ENCODE measurements at regions not wholly inside any gene's neighbourhood (a gene's known extent, or its start where the extent isn't known, plus 50 kb on each side); places are given as distances from the start of the nearest gene placed in this dataset.

- intact Hi-C loops (cut with DNase I): no loop called here
- no peaks in the 10 kb centered on the region for H3K27me3 ChIP-seq
- no peak overlapping the region for H3K27ac ChIP-seq
- TF ChIP-seq POLR2AphosphoS5 (IDR thresholded peaks at IDR 0.05; ENCODE audit: insufficient read depth in 1 of 2, low read depth in 1 of 2): no peak
- H3K9me3 ChIP-seq: no peaks in the 10 kb centered on the region
- no peaks in the 10 kb centered on the region for H3K36me3 ChIP-seq
- DNase-seq (ENCODE audit: extremely low spot score in 2 of 2): no peak
- H3K4me1 ChIP-seq: no peaks in the 10 kb centered on the region
- no peak overlapping the region for H3K4me3 ChIP-seq
Observed at GRCh38 chr12:92276276-92276675, 130.6 kb upstream of the BTG1 start.

DNA sequence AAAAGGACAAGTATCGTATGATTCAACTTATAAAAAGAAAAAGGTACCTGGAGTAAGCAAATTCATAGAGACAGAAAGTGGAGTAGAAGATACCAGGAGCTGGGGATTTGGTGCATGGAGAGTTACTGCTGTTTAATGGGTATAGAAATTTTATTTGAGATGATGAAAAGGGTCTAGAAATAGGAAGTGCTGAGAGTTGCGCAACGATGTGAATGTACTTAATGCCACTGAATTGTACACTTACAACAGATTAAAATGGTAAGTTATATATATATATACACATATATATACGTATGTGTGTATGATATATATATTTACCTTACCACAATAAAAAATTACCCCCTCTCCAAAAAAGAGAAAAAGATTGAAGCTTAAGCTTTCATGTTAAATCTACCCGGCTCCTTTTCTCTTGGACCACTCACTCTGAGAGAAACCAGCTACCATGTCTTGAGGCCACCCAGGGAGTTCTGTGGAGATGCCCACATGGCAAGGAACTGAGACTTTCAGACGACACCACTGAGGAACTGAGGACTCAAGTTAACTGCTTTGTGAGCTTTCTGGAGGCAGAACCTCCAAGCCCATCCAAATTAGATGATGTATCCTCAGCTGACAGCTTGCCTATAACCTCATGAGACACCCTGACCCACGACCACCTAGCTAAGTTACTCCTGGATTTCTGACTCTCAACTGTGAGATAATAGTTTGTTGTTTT is 130.0 kb upstream of the BTG1 start:
- TF ChIP-seq POLR2A (IDR thresholded peaks at IDR 0.05) (no peak), POLR2AphosphoS5 (IDR thresholded peaks at IDR 0.05; ENCODE audit: insufficient read depth in 1 of 2, low read depth in 1 of 2) (no peak)
- TF ChIP-seq, protein P1, sequence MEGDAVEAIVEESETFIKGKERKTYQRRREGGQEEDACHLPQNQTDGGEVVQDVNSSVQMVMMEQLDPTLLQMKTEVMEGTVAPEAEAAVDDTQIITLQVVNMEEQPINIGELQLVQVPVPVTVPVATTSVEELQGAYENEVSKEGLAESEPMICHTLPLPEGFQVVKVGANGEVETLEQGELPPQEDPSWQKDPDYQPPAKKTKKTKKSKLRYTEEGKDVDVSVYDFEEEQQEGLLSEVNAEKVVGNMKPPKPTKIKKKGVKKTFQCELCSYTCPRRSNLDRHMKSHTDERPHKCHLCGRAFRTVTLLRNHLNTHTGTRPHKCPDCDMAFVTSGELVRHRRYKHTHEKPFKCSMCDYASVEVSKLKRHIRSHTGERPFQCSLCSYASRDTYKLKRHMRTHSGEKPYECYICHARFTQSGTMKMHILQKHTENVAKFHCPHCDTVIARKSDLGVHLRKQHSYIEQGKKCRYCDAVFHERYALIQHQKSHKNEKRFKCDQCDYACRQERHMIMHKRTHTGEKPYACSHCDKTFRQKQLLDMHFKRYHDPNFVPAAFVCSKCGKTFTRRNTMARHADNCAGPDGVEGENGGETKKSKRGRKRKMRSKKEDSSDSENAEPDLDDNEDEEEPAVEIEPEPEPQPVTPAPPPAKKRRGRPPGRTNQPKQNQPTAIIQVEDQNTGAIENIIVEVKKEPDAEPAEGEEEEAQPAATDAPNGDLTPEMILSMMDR (IDR thresholded peaks at IDR 0.05): no peak
- no peaks in the 10 kb centered on the region for H3K9me3 ChIP-seq
- H3K36me3 ChIP-seq: no peaks in the 10 kb centered on the region
- H3K4me1 ChIP-seq: no peaks in the 10 kb centered on the region
- no peaks in the 10 kb centered on the region for H3K27me3 ChIP-seq
- DNase-seq (ENCODE audit: extremely low spot score in 2 of 2): no peak
- no peak overlapping the region for H3K4me3 ChIP-seq
- intact Hi-C loops (cut with DNase I): no loop called here
- H3K27ac ChIP-seq: no peak overlapping the region

GRCh38 chr12:92273076-92273475 is 127.4 kb upstream of the BTG1 start:
- Histone ChIP-seq H3K27me3 (no peaks in the 10 kb centered on the region), H3K9me3 (no peaks in the 10 kb centered on the region), H3K4me3 (no peak overlapping the region), H3K27ac (no peak overlapping the region), H3K36me3 (no peaks in the 10 kb centered on the region), H3K4me1 (no peaks in the 10 kb centered on the region)
- intact Hi-C loops (cut with DNase I): no loop called here
- DNase-seq (ENCODE audit: extremely low spot score in 2 of 2): no peak
- TF ChIP-seq POLR2AphosphoS5 (IDR thresholded peaks at IDR 0.05; ENCODE audit: insufficient read depth in 1 of 2, low read depth in 1 of 2) (no peak), POLR2A (IDR thresholded peaks at IDR 0.05) (no peak)
- TF ChIP-seq, protein P1 (IDR thresholded peaks at IDR 0.05): no peak

DNA sequence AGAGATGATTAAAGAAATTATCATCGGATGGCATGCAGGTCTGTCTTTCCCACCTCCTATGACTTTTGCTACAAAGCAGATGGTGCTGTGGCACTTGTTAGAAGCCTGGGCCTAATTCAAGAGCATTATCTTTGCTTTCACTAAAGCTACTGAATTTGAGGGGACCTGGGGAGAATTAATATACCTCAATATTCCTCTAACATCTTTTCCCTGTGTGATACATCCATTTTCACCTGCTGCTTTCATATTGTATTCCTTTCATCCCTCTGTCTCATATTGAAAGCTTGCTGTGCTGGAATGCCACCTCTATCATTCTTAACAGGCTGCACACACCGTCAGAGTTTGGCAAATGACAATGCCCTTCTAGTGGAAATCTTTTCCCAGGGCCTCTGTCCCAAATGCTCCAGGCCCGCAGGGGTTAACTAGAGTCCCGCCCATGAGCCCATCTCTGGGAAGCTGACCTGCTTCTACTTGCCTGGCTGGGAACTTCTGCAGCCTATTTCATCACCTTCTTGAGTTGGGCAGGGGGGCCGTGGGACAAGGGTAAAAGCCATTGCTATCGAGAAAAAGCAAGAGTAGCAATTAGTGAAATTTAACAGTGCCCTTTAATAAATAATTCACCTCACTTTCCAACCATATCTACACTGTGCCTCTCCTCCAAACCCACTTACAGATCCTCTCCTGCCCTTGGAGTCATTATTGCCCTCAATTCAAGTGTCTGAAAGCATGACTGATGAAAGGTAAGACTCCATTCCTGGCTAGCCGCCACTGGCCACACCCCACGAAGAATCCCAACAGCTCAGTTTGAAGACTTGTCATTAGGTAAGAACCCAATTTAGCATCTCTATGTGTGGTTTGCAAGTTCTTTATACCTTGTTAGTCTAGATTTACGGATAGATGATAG is 126.7 kb upstream of the BTG1 start:
- Histone ChIP-seq H3K27ac (no peak overlapping the region), H3K4me1 (no peaks in the 10 kb centered on the region), H3K4me3 (no peak overlapping the region), H3K36me3 (no peaks in the 10 kb centered on the region), H3K27me3 (no peaks in the 10 kb centered on the region), H3K9me3 (no peaks in the 10 kb centered on the region)
- DNase-seq (ENCODE audit: extremely low spot score in 2 of 2): no peak
- intact Hi-C loops (cut with DNase I): no loop called here
- TF ChIP-seq POLR2AphosphoS5 (IDR thresholded peaks at IDR 0.05; ENCODE audit: insufficient read depth in 1 of 2, low read depth in 1 of 2) (peak in 1 of 2 donors; percentile 18), POLR2A (IDR thresholded peaks at IDR 0.05) (no peak)

DNA sequence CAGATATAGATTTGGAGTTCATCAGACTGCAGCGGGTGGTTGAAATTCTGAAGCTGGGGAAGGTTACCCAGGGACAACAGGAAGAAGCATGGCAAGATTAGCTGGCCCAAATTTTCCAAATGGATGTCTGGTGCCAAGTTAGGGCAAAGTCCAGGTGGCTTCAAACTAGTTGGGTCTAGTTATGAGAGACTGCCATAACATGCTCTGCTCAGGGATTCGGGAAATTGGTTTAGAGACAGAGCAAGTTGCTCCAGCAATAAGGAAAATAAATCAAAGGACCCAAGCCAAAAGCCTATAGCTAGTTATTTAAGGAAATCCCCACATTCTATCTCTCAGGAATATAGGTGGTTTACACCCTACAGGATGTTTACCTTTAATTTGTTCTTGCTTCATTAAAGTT is 125.7 kb upstream of the BTG1 start:
- Histone ChIP-seq H3K4me1 (no peaks in the 10 kb centered on the region), H3K36me3 (no peaks in the 10 kb centered on the region), H3K27ac (no peak overlapping the region), H3K9me3 (no peaks in the 10 kb centered on the region), H3K27me3 (no peaks in the 10 kb centered on the region), H3K4me3 (no peak overlapping the region)
- no peak for DNase-seq (ENCODE audit: extremely low spot score in 2 of 2)
- TF ChIP-seq POLR2AphosphoS5 (IDR thresholded peaks at IDR 0.05; ENCODE audit: insufficient read depth in 1 of 2, low read depth in 1 of 2): no peak
- TF ChIP-seq, protein P1 (IDR thresholded peaks at IDR 0.05): no peak
- TF ChIP-seq POLR2A (IDR thresholded peaks at IDR 0.05): no peak
- intact Hi-C loops (cut with DNase I): no loop called here
